GM18861 (cell line): ENCODE measurements at regions not wholly inside any gene's neighbourhood (a gene's known extent, or its start where the extent isn't known, plus 50 kb on each side); places are given as distances from the start of the nearest gene placed in this dataset.

Experiments
- ATAC-seq: cut with Tn5 transposase; IDR thresholded peaks from one replicate; pipeline ENCODE4 v1.9.1; 2021; ENCODE audit not compliant: unreplicated experiment

DNA sequence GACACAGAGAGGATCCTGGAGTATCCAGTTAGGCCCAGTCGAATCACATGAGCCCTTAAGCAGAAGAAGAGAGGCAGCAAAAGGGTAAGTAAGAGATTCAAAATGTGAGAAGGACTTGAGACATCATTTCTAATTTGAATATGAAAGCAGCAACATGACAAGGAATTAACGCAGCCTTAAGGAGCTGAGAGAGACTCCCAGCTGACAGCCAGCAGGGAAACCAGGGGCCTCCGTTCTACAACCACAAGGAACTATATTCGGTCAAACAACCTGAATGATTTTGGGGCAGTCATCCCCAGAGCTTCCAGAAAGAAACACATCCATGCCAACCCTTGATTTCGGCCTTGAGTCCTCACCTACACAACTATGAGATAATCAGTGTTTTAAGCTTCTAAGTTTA, 189.7 kb upstream of the MTNR1B start:
- ATAC-seq: no peak

DNA sequence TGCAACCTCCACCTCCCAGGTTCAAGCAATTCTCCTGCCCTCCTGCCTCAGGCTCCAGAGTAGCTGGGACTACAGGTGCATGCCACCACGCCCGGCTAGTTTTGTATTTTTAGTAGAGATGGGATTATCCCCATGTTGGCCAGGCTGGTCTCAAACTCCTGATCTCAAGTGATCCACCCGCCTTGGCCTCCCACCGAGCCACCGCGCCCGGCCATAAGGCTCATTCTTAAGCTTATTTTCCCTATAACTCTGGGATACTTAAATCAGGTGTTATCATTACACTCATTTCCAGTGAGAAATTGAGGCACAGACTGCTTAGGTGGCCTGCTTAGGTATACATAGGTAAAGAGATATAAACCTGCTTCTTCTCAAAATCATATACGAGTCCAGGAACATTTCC, 188.3 kb upstream of the MTNR1B start:
- no peak for ATAC-seq

DNA sequence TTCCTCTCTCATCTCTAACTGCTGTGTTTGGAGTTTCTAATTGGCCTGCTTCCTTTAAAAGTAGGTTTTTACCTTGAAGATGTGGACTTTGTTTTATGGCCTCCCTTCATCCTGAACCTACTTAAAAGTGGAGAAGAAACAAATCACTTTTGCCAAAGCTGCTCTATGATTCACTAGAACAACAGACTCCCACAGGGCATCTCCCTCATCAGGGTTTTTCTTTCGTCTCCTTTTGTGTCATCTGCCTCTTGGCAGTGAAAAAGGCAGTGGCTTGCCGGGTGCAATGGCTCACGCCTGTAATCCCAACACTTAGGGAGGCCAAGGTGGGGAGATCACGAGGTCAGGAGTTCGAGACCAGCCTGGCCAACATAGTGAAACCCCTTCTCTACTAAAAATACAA, 186.6 kb upstream of the MTNR1B start:
- no peak for ATAC-seq

DNA sequence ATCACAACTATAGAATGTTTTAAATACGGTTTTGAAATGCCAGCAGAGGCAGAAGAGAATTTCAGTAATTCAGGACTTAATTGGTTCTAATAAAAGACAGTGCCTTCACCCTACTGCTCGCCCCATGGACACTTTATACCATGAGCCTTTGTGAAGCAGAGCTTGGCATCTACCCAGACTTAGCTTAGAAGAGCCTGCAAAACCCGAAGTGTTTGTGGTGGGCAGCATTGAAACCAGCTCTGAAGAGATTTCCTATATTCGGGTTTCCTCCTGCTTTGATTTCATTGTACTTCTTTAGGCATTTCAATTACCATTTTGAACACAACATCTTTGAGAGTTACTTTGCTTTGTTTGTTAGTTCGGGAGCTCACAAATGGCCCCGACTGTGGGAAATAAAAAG, 185.1 kb upstream of the MTNR1B start:
- ATAC-seq: no peak

DNA sequence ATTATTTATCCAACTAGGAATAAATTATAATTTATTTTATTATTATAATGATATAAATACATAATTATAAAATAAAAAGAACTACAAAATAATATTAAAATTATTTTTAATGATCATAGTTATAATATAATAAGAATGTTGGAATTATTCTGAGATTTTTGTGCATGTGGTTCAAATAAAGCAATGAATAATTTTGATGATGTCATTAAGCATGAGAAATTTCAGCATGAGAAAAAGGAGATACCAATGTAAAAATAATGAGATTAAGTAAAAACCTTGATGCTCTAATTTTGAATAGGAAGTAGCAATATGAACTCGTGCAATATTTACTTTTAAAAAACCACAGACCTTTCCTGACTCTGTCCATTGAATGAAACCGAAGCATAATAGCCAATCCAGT, 181.8 kb upstream of the MTNR1B start:
- no peak for ATAC-seq

DNA sequence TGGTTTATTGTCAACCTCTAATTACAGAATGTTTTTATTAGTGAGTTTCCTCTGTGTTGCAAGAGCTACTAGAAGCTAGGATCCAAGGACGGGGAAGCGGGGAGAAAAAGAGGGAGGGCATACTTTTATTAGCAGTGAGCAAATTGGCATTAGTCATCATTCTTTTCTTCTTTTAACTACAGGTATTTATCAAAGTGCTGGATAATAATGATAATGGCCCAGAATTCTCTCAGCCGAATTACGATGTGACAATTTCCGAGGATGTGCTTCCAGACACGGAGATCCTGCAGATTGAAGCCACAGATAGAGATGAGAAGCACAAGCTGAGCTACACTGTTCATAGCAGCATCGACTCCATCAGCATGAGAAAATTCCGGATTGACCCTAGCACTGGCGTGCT, 179.7 kb upstream of the MTNR1B start:
- no peak for ATAC-seq

DNA sequence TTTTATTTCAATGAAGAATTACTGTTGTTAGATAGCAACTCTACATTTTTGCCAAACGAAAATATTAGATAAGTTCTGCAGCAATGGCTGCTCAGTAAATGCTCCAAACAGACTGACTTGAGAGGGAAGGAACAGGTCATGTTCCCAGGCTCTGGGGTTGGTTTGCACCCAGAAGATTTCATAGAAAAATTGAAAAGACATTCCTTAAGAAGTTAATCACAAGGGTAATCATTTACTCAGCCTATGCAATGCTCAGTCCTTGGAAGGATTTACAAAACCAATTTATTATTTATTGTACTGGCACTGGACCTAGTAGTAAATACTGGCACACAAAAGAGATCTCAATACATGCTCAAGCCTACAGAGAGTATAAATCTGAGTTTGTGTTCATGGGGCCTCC, 179.1 kb upstream of the MTNR1B start:
- ATAC-seq: no peak

DNA sequence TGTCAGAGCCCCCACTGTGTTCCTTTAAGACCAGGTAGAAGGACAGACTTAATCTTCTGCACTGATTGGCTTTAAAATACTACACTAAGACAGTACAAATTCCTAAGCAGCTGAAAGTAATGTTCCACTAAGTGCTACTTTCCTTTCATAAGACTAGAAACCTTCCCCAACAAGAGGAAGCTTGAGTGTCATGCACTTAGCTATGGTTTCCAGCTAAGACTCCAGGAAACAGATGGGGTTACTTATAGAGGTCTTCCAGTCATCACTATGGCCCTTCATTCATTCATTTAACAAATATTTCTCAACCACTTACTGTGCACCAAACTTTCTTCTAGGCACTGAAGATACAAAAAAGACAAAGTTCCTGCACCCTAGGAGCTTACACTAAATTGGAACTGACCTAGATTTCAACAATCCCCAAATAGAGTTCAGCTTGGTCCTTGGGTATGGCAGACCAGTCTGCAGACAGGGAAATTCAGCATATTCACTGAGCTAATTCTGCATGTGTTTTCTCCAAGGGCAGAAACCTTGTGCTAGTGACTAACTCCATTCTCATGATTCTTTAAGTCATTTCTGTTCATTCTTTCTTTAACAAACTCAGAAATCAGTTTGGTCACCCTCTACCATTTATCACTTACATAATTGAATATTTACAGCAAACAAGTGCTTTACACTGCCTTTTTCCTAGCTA, 178.4 kb upstream of the MTNR1B start:
- ATAC-seq: no peak

DNA sequence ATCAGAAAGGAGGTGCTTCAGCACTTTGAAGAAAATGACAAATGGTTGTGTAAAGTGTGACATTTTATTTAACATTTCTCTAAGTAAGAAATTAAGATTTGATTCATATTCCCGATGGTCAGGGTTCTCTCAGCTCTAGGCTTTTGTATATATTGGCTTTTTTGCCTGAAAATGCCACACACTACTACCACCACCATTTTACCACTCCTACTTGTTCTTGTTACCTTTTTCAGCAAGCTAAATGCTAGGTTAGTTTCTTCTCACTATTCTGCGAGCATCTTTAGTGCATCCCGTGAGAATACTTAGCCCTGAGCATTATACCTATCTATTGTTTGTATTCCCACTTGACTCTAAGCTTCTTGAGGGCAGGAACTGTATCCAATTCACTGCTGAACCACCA, 177.6 kb upstream of the MTNR1B start:
- no peak for ATAC-seq

DNA sequence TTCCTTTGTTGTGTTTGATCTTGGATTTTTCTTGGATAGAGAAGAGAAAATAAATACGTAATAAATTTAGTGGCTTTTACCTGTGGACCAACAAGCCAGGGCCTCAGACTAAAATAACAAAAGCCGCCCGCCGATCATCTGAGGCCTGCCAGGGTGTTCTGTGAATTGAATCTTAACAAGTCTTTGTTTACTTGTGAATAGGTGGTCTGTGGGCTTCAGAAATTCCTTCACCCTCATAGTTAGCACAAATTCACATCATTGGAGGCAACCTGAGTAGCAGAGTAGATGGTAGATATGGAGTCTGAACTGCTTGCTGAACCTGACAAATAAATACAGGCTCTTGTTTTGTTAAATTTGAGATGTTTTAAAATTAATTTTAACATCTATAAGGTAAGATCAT, 176.3 kb upstream of the MTNR1B start:
- no peak for ATAC-seq

DNA sequence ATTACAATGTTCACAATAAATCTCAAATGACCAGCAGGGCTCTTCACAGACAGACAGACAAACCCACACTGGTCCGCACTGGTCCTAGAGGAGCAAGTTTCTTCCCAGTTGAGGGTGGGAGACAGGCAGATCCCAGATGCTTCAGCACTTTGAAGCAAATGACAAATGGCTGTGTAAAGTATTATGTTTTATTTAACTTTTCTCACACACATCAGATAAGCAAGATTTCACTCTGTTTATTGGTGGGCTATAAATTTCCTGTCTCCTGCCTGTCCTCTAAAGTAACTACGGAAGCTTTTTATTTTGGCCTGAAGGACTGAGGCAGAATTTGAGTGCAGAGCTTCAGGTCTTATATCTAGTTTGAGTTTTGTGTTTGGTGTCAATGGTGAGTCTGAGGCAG, 174.7 kb upstream of the MTNR1B start:
- ATAC-seq: no peak

DNA sequence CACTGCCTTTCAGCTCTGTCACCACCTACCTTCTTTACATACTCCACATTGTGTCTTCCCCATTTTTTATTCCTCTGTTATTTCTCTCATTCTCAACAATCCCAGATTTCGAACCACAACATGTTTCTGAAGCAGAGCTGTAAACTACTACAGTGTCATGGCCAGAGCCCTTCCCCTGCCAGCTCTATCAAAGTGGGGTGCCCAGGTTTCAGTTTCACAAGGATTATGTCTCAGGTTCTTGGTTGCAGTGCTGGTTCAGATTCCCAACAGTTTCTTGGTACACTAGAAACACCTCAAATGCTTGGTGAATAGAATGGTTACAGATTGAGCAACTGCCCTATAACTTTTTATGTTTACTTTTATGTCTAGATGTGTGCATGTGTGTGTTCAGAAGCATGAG, 172.7 kb upstream of the MTNR1B start:
- no peak for ATAC-seq

DNA sequence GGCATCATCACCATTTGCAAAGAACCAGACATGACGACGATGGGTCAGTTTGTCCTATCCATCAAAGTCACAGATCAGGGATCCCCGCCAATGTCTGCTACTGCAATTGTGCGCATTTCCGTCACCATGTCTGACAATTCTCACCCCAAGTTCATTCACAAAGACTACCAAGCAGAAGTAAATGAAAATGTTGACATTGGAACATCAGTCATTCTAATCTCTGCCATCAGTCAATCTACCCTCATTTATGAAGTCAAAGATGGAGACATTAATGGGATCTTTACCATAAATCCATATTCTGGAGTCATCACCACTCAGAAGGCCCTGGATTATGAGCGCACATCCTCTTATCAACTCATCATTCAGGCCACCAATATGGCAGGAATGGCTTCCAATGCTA, 171.6 kb upstream of the MTNR1B start:
- no peak for ATAC-seq

DNA sequence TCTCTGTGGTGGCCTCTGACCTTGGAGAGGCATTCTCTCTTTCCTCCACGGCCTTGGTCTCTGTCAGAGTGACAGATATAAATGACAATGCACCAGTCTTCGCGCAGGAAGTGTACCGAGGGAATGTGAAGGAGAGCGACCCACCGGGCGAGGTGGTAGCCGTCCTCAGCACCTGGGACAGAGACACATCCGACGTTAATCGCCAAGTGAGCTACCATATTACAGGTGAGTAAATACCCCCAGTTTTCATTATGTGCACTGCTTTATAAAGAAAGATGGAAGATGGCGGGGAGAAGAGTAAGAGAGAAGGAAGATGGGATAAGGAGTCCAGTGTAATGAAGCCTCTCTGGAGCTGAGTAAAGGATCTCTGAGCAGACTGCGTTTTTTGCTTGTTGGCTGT, 167.8 kb upstream of the MTNR1B start:
- ATAC-seq: no peak

DNA sequence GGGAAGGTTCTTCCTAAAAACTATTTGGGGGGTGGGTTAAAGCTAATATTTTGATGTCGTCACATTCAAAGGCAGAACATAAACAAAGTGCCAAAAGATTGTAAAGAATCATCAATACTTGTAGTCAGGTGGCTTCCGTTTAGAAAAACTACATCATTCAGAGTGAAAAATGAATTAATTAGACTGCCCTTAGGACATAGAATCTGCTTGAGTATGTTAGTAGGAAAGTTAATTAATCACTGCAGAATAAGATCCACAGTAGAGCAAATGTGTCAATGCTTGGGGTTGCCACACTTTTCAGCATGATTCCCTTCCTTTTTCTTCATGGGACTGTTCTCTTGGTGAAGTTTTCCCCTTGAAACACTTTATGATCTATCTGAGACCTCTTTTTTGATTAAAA, 166.8 kb upstream of the MTNR1B start:
- no peak for ATAC-seq

DNA sequence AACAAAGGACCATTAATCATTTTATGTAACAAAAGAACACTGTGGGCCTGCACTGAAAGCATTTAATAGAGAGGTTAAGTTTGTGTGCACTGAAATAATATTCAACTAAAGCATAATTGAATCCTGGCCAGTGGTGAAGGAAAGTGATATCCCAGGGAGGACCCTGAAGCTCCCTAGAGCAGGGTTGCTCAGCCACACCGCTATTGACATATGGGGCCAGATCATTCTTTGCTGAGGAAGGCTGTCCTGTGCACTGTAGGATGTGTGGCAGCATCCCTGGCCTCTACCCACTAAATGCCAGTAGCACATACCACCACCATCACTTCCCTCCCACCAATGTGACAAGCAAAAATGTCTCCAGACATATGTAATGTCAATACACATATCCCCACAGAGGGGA, 166.1 kb upstream of the MTNR1B start:
- ATAC-seq: no peak

DNA sequence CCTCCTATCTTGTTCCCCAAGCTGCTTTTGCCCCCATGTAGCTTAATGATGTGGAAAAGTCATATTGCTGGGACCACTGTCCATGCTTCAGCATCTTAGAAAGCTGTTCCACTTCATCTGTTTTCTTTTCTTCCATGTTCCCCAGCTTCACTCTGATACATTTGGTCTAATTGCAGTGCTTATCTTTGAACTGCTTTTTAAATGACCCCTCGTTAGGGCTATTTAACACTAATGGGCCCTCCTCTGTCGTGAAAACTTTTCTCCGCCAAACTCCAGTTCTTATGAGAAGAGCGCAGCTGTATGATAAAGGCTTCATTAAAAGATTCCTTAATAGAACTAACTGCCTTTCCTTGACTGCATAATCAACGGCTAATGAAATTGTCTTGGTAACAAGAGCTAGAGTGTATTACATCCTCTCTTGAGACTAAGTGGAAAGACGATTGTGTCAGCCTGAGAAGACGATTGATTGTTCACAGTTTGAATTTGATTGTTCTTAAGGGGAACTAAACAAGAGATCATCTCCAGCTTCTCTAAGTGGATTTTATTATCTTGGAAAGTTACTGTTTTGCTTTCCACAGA, 165.0 kb upstream of the MTNR1B start:
- ATAC-seq: no peak

DNA sequence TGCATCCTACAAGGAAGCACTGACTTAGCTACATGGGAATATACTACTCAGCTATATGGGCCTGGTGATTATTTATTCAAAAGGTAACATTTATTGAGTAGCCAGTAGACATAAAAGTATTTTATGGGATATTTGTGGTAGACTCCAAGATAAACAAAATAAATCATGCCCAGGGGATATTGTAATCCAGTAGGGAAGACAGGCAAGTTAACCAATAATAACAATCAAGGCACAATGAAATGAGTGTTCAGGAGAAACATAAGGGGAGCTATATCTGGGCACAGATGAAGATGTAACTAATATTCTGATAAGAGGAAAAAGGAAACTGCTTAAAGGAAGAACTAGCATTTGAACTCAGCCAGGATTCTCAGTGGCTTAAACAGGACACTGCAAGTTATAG, 161.4 kb upstream of the MTNR1B start:
- ATAC-seq: no peak

DNA sequence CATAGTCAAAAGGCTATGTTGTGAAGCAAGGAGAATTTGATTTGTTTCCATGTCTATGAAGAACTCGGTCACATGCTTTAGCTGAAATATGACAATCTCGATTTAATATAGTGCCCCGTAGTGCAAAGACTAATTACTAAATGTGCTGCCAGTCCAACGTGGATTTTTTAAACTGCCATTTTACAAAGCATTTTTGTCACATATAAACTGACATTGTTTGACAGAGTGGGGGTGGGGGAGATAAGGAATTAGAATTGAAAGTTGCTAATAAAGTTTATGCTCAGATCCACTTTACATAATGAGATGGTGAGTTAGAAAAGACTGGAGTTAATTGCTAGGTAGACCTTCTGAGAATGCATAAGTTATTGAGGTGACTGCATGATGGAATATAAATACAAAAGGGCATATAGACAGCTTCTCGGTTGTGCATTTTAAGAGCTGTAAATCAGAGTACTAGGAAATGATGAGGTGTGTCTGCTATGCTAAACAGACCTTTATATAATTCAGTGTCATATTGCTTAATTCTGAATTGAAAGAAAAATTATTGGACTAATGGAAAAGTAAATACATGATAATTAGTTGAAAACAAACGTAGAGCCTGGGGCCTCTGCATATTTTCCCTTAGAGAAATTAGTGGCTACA, 158.9 kb upstream of the MTNR1B start:
- no peak for ATAC-seq

DNA sequence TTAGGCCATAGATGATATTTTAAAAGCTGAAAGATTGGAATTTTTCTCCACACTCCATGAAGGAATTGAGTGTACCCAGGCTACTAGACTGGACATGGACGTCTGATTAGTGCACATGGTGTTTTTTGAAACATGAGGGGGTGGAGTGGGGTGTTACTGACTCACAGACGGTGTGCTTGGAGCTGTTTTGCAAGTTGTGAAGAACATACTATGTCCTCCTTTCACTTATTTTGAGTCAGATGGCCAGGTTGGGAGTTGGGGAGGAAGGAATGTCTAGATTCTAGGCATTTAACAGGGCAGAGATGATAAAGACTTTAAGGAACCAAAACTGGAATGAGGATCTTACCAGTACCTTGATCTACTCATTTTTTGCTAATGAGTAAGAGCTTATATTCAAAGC, 158.1 kb upstream of the MTNR1B start:
- ATAC-seq: no peak

DNA sequence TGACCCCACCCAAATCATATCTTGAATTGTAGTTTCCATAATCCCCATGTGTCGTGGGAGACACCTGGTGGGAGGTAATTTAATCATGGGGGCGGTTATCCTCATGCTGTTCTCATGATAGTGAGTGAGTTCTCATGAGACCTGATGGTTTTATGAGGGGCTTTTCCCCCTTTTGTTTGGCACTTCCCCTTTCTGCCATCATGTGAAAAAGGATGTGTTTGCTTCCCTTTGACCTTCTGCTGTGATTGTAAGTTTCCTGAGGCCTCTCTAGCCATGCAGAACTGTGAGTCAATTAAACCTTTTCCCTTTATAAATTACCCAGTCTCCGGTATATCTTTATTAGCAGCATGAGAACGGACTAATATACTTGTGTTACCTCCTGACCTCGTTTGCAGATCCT, 156.6 kb upstream of the MTNR1B start:
- no peak for ATAC-seq

DNA sequence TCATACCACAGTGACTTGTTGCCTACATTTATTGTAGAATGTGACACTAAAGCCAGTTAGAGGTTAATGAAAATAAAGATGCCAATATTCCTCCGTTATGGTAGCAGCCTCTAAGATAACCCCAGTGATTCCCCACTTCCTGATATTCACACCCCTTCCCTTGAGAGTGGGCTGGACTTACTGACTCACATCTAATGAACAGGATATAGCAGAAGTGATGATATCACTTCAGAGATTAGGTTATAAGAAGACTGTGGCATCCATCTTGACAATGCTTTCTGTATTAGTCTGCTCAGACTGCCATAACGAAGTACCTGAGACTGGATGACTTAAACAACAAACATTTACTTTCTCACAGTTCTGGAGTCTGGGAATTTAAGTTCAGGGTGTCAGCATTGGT, 149.6 kb upstream of the MTNR1B start:
- ATAC-seq: no peak

DNA sequence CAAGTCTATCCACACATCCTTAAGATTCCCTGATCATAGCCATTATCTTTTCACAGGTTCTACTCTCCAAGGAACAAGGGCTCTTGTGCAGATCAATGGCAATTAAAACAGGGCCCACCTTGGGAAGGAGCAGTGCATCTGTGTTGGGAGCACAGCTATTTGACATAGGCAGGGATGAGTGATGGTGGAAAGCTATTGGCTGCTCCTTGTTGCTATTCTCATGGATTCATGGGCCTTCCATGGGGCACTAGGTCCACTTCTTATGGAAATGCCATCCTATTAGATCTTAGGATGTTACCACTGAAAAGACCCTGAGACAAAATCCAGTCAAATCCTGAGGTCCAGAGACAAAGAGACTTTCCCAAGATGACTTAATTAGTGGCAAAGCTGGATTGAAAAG, 148.6 kb upstream of the MTNR1B start:
- ATAC-seq: no peak
